ENCODE measurements at regions not wholly inside any gene's neighbourhood (a gene's known extent, or its start where the extent isn't known, plus 50 kb on each side); places are given as distances from the start of the nearest gene placed in this dataset.

- TF ChIP-seq GPBP1L1 (CRISPR knock-in tag; IDR thresholded peaks at IDR 0.05) (no peak), ZNF207 (IDR thresholded peaks at IDR 0.05; ENCODE audit: borderline replicate concordance) (no peak)
- TF ChIP-seq, protein P1, sequence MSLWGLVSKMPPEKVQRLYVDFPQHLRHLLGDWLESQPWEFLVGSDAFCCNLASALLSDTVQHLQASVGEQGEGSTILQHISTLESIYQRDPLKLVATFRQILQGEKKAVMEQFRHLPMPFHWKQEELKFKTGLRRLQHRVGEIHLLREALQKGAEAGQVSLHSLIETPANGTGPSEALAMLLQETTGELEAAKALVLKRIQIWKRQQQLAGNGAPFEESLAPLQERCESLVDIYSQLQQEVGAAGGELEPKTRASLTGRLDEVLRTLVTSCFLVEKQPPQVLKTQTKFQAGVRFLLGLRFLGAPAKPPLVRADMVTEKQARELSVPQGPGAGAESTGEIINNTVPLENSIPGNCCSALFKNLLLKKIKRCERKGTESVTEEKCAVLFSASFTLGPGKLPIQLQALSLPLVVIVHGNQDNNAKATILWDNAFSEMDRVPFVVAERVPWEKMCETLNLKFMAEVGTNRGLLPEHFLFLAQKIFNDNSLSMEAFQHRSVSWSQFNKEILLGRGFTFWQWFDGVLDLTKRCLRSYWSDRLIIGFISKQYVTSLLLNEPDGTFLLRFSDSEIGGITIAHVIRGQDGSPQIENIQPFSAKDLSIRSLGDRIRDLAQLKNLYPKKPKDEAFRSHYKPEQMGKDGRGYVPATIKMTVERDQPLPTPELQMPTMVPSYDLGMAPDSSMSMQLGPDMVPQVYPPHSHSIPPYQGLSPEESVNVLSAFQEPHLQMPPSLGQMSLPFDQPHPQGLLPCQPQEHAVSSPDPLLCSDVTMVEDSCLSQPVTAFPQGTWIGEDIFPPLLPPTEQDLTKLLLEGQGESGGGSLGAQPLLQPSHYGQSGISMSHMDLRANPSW (CRISPR knock-in tag; IDR thresholded peaks at IDR 0.05; ENCODE audit: borderline replicate concordance), result no peak
Measured at GRCh38 chr13:70370924-70371323, 262.7 kb upstream of the KLHL1 start (continued).

- no peak overlapping the region for H3K4me3 ChIP-seq (replicated peaks in 1 of 3; ENCODE audit: insufficient read depth in 1 of 3, low read depth in 2 of 3, low read length in 3 of 3)
- no peaks in the 10 kb centered on the region for H4K20me1 ChIP-seq (ENCODE audit: insufficient read depth, low read length)
- ATAC-seq (no peak), FAIRE-seq (no peak), DNase-seq (ENCODE audit: low spot score) (no peak)
- intact Hi-C loops (cut with micrococcal nuclease; ENCODE audit: unreplicated experiment) (no loop called here), in situ Hi-C loops (cut with HindIII; ENCODE audit: extremely low pct_ligation_motif_present, low pct_unique_long_range_greater_than_20kb) (no loop called here)
- no peaks in the 10 kb centered on the region for H3K79me2 ChIP-seq (ENCODE audit: insufficient read depth, low read length)
- H3K4me1 ChIP-seq (ENCODE audit: insufficient read depth, low read length), result no peaks in the 10 kb centered on the region
- no peak overlapping the region for H3K27ac ChIP-seq (ENCODE audit: extremely low read length, insufficient read depth, low read length)
- no peak overlapping the region for H3K9ac ChIP-seq (ENCODE audit: insufficient read depth, low read depth, low read length)
- no peak overlapping the region for H2AFZ ChIP-seq (ENCODE audit: low read length)
- H3K27me3 ChIP-seq (ENCODE audit: control insufficient read depth in 1 of 2, insufficient read depth in 2 of 2, low read length in 2 of 2), result no peaks in the 10 kb centered on the region
- CTCF ChIA-PET (ENCODE audit: low intra/inter-chr PET ratio, low total read pairs), result no interaction called here
- H3K9me3 ChIP-seq (ENCODE audit: low read length), result no peaks in the 10 kb centered on the region
- no peak overlapping the region for H3K4me2 ChIP-seq (ENCODE audit: low read depth, low read length)
- POLR2A ChIA-PET, result no interaction called here
- no peaks in the 10 kb centered on the region for H3K36me3 ChIP-seq (replicated peaks in 1 of 2; ENCODE audit: control insufficient read depth in 1 of 2, insufficient read depth in 2 of 2, low read length in 2 of 2)
- BruUV-seq (replicated peaks), result no TSS peak
- WGBS (ENCODE audit: low lambda C conversion rate), result 28% methylated on average over 4 of the region's 4 CpGs
- TF ChIP-seq ZFX (CRISPR knock-in tag; IDR thresholded peaks at IDR 0.05; ENCODE audit: low read depth) (no peak), ARNTL (CRISPR knock-in tag; IDR thresholded peaks at IDR 0.05) (no peak), ERF (CRISPR knock-in tag; IDR thresholded peaks at IDR 0.05) (no peak), GATA4 (IDR thresholded peaks at IDR 0.05; ENCODE audit: borderline replicate concordance, low read depth) (no peak), RCOR2 (CRISPR knock-in tag; IDR thresholded peaks at IDR 0.05) (no peak), KMT2B (CRISPR knock-in tag; IDR thresholded peaks at IDR 0.05) (no peak), GABPB1 (CRISPR knock-in tag; IDR thresholded peaks at IDR 0.05) (no peak), ZFYVE20 (CRISPR knock-in tag; IDR thresholded peaks at IDR 0.05; ENCODE audit: borderline replicate concordance, low read depth) (no peak), ZBTB49 (CRISPR knock-in tag; IDR thresholded peaks at IDR 0.05; ENCODE audit: borderline replicate concordance) (no peak)
- TF ChIP-seq, protein P2, sequence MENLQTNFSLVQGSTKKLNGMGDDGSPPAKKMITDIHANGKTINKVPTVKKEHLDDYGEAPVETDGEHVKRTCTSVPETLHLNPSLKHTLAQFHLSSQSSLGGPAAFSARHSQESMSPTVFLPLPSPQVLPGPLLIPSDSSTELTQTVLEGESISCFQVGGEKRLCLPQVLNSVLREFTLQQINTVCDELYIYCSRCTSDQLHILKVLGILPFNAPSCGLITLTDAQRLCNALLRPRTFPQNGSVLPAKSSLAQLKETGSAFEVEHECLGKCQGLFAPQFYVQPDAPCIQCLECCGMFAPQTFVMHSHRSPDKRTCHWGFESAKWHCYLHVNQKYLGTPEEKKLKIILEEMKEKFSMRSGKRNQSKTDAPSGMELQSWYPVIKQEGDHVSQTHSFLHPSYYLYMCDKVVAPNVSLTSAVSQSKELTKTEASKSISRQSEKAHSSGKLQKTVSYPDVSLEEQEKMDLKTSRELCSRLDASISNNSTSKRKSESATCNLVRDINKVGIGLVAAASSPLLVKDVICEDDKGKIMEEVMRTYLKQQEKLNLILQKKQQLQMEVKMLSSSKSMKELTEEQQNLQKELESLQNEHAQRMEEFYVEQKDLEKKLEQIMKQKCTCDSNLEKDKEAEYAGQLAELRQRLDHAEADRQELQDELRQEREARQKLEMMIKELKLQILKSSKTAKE (CRISPR knock-in tag; IDR thresholded peaks at IDR 0.05; ENCODE audit: borderline replicate concordance), result no peak
- TF ChIP-seq, protein P3, sequence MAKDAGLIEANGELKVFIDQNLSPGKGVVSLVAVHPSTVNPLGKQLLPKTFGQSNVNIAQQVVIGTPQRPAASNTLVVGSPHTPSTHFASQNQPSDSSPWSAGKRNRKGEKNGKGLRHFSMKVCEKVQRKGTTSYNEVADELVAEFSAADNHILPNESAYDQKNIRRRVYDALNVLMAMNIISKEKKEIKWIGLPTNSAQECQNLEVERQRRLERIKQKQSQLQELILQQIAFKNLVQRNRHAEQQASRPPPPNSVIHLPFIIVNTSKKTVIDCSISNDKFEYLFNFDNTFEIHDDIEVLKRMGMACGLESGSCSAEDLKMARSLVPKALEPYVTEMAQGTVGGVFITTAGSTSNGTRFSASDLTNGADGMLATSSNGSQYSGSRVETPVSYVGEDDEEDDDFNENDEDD (CRISPR knock-in tag; IDR thresholded peaks at IDR 0.05; ENCODE audit: borderline replicate concordance), result no peak
Measured at GRCh38 chr13:70366720-70367119, 258.5 kb upstream of the KLHL1 start.
